ENCODE measurements at regions not wholly inside any gene's neighbourhood (a gene's known extent, or its start where the extent isn't known, plus 50 kb on each side); places are given as distances from the start of the nearest gene placed in this dataset.

- TF ChIP-seq, protein P1, sequence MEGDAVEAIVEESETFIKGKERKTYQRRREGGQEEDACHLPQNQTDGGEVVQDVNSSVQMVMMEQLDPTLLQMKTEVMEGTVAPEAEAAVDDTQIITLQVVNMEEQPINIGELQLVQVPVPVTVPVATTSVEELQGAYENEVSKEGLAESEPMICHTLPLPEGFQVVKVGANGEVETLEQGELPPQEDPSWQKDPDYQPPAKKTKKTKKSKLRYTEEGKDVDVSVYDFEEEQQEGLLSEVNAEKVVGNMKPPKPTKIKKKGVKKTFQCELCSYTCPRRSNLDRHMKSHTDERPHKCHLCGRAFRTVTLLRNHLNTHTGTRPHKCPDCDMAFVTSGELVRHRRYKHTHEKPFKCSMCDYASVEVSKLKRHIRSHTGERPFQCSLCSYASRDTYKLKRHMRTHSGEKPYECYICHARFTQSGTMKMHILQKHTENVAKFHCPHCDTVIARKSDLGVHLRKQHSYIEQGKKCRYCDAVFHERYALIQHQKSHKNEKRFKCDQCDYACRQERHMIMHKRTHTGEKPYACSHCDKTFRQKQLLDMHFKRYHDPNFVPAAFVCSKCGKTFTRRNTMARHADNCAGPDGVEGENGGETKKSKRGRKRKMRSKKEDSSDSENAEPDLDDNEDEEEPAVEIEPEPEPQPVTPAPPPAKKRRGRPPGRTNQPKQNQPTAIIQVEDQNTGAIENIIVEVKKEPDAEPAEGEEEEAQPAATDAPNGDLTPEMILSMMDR (IDR thresholded peaks at IDR 0.05): no peak
- no peak for TF ChIP-seq EZH2 (IDR thresholded peaks at IDR 0.05; ENCODE audit: borderline replicate concordance, insufficient read depth, low read depth, low read length, poor library complexity, severe bottlenecking)
These were observed 322.9 kb upstream of the NRP1 start for GRCh38 chr10:33657154-33657908.

Data from B cell (primary cell).